SK-N-MC (cell line): ENCODE measurements at regions not wholly inside any gene's neighbourhood (a gene's known extent, or its start where the extent isn't known, plus 50 kb on each side); places are given as distances from the start of the nearest gene placed in this dataset.

Experiments
- EZH2 ChIP-seq: fragments of 200-600 bp; sonication (generic); IDR thresholded peaks from one replicate; pipeline ENCODE4 v1.6.1; 2017; ENCODE audit warnings: antibody characterized with exemption
- FOXP2 ChIP-seq: optimal IDR thresholded peaks from 2 replicates; pipeline ENCODE3; 2011; ENCODE audit warnings: mild to moderate bottlenecking, moderate library complexity; ENCODE audit not compliant: insufficient read depth; ENCODE audit errors: extremely low read length, control extremely low read depth
- POLR2AphosphoS5 ChIP-seq: IDR thresholded peaks from 2 replicates; pipeline ENCODE4 v1.6.1; 2012; ENCODE audit warnings: mild to moderate bottlenecking, low read depth, low read length, borderline replicate concordance

- TF ChIP-seq EZH2 = no peak
- no peak for TF ChIP-seq POLR2AphosphoS5
- TF ChIP-seq FOXP2 = no peak
These were observed 85.7 kb upstream of the STK17B start for GRCh38 chr2:196257086-196257485.
